Fibroblast of skin of right biceps (primary cell): ENCODE measurements at regions not wholly inside any gene's neighbourhood (a gene's known extent, or its start where the extent isn't known, plus 50 kb on each side); places are given as distances from the start of the nearest gene placed in this dataset.

Source experiments
- DNase-seq: peaks from one replicate; pipeline ENCODE4 v3.0.0-alpha.2; 2013

DNA sequence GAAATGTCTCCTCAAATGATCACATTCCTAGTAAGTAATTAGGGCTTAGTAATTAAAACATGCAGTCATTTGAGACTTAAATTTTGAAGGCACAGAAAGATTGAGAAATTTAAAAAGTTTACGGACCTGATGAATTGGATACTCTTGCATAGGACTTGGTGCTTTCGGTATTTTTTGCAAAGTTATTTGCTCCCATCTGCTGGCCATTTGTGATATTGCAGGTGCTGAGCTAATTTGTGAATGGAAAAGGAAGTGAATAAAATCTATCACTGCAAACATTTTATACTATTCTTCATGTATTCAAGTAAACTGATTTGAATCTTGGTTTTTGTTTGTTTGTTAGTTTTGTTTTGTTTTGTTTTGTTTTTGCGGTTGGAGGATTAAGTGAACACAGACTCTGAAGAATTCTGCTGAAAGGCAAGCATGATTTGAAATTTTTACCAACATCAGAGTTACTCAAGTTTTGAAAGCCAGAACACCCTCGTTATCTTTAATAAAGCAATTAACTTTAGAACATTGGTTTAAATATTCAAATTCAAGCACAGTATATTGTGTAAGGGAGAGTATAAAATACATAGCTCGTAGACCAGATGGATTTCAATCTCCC, 689.5 kb upstream of the RBFOX1 start:
- DNase-seq, result peak; percentile 36

DNA sequence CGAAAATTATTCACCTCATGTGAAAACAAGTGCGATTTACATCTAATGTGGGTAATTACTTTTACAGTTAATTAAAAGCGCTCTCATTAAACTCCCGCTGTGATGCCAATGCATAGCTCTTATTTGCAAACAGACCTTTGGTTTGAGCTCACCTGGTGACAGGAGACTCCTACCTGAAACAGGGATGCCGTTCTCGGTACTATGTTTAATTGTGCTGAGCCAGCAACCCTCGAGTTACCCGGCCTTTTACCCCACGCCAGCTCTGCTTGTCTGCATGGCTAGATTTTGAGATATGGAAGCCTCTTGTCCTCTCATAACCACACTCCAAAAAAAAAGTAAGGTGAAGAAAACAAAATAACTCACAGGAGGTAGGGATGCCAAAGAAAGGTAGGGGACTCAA, 690.4 kb upstream of the RBFOX1 start:
- no peak for DNase-seq

DNA sequence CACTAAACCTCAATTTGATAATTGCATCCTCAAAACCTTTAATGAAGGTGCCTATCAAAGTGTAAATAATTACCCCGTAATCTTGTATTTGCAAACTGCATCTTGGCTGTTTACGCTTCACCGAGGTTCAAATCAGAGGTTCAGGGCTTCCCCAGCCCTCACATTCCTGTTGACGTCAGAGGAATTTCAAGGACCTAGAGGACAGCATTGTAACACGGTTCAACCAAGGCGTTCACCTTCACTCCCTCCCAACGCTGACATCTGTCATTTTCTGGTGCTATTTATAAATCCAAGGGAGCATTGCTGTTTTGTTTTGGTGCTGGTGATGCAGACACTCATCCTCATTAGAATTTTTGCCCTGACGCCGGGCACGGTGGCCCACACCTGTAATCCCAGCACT, 691.6 kb upstream of the RBFOX1 start:
- DNase-seq, result no peak

DNA sequence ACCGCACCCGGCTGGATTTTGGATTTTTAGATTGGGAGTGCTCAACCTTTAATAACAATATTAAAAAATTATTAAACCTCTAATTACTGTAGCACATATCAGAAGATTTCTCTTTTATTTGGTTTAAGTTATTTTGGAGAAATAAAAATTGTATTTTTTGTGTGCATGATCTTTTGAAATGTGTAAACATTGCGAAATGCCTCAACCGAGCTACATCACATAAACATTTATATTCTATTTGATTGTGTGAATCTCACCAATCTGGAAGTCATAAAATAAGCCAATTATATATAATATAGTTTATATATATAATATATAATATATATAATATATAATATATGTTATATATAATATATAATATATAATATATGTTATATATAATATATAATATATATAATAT, 696.2 kb upstream of the RBFOX1 start:
- DNase-seq, result no peak

DNA sequence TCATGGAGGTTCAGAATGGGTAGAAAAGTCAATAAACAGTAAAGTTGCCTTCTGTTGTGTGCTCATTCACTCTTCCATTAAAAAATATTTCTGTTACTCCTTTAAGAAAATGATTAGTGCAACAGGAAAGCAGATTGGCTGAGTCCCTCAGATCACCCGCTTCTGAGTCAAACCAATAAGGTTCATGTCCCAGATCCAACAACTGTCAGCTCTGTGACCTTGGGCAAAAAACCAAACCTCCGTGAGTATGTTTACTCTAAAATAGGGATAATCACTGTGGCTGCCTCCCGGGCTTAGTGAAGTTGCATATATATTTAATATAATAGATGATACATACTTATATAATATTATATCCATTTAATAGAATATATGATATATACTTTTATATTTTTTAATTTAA, 698.5 kb upstream of the RBFOX1 start:
- no peak for DNase-seq

DNA sequence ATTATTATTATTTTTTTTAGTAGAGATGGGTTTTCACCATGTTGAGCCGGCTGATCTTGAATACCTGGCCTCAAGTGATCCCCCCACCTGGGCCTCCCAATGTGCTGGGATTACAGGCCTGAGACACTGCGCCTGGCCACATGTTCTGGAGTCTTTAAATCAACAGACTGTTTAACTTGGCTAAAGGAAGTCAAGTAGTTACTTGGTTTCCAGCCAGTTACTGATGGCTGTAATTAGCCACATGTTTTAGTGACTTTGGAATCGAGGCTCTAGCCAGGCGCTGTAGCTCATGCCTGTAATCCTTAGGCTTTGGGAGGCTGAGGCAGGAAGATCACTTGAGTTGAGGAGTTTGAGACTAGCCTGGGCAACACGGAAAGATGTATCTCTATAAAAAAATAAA, 699.2 kb upstream of the RBFOX1 start:
- DNase-seq, result no peak

DNA sequence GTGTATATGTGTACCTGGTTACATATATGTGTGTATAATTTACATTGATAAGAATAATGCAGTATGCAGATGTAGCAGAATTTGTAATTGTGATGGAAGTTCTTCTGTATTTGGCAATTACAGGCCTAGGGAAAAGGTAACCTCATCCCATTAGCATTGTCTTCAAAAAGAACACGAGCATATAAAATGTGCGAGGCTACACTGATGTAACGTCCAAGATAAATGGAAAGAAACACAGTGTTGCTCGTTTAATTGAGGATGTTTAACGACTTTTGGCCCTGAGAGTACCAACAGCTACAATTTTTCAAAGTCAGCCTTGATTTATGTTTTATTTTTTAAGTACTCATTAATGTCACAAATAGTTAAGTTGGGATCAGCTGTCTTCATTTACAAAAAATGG, 703.5 kb upstream of the RBFOX1 start:
- no peak for DNase-seq

DNA sequence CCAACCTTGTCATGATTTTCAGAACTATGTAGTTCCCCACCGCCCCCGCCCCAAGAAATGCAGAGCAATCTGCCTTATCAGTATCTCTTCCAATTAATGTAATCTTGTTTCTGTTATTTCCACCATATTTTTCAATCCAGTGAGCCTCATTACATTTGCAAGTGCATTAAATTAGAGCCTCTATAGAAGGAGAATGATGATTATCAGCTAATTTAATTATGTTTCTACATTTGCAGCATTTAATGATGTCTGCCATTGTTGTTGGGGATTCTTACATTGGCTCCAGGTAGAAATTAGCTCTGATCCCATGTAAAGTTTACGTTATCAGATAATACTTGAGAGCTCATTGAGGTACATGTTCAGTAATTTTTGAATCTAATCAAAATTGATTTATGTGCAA, 707.0 kb upstream of the RBFOX1 start:
- no peak for DNase-seq

DNA sequence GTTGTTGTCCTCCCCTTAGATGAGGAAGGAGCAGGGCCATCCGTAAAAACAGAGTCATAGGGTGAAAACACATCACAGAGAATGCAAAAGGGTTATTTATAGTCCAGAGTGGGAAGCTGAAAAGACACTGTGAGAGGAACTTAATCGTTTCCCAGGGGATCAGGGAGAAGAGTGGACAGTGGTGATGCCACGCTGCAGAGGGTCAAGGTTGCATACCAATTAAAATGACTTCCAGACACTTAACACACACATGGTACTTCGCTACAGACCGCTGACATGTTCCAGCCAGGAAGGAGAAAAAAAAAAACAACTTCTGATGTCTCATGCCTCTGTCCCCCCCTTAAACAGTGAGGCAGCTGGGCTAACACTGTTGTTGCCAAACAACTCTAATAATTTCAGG, 713.8 kb upstream of the RBFOX1 start:
- DNase-seq, result no peak

DNA sequence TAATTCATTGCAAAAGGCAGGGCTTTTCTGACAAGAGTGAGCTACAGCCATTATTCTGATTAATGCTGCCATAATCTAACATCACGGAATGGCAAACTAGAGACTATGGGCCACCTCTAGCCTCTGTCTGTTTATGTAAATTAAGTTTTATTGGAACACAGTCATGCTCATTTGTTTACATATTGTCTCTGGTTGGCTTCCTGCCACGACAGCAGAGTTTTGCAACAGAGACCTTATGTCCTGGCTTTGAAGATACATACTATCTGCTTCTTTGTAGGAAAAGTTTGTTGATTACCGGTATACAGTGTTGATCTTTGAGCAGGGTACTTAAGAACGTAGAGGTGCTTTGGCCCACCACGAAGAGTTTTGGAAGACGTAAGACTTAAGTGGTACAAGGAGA, 715.9 kb upstream of the RBFOX1 start:
- DNase-seq, result no peak

DNA sequence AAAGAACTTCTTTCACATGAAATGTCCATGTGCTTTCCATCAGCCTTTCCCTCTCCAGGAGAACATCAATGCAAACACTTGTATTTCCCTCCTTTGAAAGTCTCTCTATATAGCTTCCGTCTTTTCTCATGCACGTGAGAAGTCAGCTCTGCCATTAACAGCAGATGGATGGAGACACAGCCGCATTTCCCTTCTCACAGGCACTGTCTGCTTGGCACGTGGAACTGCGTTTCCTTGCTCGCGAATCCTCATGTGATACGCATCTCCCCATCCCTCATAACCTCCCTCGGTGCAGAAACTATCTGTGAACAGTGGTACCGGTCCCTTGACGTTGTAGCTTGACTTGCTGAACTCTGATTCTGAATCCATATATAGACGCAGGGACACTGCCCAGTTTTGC, 717.0 kb upstream of the RBFOX1 start:
- no peak for DNase-seq

DNA sequence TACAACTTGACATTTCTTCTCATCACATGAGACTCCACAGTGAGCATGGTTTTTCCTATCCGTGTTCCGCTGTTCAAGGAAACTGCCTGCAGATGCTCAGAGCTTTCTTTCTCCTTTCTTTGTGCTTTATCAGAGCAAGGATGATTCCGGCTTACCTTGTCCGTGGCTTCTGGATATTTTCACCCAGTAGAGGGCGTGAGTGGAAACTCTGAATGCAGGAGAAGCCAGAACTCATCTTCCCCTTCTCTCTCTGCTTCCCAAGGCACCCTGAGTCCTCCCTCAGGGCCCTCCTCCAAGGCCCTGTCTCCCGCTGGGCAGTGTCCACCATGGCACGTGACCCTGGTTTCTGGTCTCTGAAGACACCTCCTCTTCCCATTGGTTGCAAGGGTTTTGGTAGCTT, 721.1 kb upstream of the RBFOX1 start:
- DNase-seq, result no peak

DNA sequence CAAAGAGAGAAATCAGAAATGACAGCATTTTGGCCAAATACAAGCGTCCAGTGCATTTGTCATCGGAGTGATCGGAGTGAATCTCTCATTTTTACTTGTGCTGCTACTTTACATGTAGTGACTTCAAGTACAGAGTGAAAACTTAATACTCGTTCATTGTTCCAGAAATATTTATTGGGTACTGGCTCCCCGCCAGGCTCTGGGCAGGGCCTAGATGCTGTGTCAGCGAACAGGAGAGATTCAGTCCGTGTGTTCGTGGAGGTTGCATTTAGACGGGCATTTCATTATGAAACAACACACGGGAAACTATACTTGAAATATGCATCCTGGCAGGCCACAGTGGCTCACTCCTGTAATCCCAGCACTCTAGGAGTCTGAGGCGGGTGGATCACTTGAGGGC, 727.2 kb upstream of the RBFOX1 start:
- no peak for DNase-seq

DNA sequence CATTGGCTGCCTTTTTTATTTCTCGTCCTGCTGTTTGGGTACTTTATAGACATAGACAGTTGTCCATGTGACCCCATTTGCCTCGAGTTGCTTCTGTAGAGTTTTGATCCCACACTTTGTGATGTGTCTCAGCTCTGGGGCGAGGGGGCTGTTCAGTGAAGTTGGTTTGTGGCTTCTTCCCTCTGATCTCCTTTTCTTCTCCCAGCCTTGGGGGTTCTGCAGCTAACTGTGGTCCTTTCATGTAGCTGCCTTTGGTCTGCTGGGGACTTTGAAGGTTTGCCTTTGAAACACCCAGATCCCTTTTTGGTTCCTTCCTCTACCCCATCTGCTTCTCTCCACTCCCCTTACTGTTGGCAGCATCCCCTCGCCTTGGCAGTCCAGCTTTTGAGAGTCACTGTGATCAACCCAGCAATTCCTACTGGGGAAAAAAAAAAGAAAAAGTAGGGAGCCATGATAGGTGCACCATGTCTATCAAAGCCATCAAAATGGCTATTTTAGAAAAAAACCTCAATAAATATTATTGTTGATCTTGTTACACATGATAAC, 728.8 kb upstream of the RBFOX1 start:
- no peak for DNase-seq

DNA sequence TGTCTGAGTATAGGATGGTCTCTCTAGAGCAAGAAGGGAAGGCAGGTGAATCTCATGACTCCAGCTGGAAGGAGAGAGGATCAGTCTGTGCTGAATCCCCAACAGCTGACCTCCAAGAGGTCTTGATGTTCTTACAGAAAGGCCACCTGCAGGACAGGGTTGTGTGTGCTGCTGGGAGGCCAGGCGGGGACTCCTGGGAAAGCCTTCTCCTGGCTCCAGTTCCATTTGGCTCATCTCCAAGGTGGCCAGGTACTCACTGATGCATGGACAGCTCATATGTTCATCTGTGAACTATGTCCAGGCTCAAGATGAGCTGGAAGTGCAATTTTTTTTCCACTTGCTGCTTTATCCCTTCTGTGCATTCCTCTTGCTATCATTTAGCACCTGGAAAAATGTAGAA, 730.2 kb upstream of the RBFOX1 start:
- DNase-seq, result no peak

DNA sequence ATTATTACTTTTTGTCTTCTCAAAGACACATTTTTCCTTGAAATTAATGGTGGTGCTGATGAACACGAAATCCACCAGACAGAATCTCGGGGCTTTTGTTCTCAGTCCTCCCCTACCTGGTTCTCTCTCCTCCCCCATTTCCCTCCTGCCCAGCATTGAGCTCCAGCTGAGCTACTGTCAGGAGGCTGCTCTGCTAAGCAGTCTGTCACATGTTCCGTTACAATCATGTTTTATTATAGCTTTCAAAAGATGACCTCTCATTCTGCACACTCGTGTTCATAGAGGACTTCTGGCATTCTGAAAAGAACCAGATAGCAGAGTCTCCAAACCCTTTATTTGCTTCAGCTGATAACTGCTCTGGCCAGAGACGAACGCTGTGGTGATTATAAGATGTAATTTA, 732.5 kb upstream of the RBFOX1 start:
- no peak for DNase-seq

DNA sequence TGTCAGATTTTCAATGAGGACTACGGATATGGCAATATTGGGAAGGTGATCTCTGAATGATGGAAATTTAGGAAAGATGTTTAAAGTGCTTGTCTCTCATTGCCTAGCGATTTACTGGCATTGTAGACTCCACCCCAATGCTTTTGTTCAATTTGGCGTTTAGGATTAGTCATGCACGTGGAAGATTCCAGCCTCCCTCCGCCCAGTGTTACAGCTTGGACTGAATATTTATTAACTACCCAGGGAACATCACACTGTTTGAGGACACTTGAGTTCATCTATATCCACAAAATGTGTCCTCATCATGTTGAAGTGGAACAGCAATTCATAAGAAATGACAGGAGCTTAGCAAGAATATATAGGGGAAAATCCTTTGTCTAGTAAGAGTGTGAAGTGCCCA, 738.8 kb upstream of the RBFOX1 start:
- no peak for DNase-seq

DNA sequence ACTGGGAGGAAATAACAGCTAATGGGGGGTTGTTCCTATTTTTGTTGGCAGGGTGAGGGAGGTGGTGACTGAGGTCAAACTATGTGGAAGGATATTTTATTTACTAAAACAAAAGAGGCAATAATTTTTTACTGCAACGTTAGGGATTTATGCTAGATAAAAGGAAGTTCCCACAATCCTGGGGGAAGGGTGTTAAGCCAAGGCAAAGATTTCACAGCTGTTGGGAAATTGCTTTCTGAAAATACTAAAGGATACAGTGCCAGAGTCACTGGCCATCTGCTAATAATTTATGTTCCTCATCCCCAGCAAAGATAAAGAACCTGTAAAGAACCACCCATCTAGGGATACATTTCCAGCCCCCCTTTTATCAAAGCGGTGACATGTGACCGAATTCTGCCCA, 756.0 kb upstream of the RBFOX1 start:
- no peak for DNase-seq

DNA sequence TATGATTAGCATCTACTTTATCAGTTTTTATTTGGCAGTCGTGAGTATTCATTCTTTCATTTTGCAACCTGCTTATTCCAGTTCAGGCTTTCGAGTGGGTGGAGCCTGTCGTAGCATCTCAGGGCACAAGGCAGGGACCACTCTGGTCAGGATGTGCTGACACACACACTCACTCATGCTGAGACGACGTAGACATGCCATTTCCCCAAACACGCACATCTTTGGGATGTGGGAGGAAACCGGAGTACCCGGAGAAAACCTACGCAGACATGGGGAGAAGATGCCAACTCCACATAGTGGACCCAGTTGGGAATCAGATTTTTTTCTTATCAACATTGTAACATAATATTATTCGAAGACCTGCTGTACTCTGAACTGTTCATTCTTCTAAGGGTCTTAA, 756.5 kb upstream of the RBFOX1 start:
- no peak for DNase-seq

DNA sequence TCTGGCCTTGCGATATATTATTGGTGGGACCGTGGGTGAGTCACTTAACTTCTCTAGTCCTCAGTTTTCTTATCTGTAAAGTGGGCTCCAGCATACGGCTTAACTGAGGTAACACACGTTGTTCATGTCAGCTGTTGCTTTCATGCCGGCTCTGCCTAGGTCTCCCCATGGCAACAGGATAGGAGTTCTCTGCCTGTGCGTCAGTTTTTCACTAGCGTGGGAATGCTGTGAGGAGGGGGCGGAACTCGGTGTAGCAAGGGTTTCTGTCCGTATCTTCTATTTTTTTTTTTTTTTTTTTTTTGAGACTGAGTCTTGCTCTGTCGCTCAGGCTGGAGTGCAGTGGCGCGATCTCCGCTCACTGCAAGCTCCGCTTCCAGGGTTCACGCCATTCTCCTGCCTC, 758.5 kb upstream of the RBFOX1 start:
- no peak for DNase-seq

DNA sequence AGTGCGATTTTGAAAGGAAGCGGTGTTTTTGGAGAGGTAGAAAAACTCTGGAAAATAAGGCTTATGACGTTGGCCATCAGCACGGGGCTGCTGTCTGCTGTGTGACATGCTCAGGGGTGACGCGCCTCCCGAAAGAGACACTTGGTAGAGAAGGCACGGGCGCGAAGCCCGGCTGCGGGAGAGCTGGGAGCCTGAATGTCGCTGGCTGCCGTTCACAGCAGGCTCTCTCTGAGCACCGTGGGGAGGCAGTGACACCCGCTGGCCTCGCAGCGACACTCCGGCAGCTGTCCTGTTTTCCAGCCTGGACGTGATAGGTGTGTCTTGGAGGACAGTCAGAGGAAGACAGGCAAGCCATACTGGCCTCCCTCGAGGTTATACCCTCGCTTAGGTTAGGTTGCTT, 759.1 kb upstream of the RBFOX1 start:
- DNase-seq, result no peak

DNA sequence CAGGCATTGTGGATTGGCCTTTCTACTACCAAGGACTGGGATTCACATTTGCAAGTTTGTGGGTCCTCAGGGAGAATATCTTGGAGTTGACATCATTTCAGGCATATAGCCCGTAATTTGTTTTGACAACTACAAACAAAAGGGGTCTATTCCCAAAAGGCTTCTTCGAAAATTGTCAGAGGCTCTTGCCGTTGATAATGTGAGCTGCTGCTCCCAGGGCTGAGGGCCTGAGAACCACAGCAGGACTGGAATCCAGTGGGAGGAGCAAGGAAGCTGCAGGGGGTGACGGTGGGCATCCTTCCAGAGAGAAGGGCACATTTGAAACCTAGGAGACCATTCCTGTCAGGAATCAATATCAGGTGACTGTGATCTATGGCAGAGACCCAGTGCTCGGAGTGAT, 761.6 kb upstream of the RBFOX1 start:
- no peak for DNase-seq

DNA sequence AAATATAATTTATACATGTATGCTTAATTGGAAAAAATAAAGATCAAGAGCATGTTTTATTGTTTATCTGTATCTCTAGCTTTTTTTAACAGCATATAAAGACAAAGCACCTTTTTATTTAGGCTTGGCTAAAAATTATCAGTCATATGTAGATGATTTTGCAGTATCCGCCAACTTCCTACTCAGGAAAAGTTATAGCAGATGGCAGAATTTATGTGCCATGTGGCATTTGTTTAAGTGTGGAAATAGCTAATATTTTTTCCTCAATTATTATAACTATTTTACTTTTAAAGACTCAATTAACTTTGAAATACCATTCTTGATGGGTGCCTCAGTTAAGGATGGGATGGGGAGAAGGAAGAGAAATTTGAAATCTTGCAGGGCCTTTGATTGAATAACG, 762.1 kb upstream of the RBFOX1 start:
- DNase-seq, result no peak

DNA sequence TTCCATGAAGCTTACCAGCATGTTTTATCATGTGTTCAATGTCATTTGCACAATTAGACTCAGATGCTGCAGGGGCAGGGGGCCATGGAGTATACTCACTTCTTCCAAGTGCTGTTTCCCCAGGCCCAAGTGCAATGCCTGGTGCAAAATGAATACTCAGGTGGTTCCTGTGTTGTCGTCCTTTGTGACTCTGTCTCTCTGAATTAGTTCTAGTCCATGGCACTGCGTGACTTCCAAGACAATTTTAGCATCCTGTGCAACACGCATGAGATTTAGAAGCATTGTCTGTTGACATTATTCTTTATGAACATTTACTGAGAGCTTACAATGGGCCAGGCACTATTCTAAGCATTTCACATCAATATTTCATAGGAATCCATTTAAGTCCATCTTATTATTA, 769.7 kb upstream of the RBFOX1 start:
- DNase-seq, result no peak

DNA sequence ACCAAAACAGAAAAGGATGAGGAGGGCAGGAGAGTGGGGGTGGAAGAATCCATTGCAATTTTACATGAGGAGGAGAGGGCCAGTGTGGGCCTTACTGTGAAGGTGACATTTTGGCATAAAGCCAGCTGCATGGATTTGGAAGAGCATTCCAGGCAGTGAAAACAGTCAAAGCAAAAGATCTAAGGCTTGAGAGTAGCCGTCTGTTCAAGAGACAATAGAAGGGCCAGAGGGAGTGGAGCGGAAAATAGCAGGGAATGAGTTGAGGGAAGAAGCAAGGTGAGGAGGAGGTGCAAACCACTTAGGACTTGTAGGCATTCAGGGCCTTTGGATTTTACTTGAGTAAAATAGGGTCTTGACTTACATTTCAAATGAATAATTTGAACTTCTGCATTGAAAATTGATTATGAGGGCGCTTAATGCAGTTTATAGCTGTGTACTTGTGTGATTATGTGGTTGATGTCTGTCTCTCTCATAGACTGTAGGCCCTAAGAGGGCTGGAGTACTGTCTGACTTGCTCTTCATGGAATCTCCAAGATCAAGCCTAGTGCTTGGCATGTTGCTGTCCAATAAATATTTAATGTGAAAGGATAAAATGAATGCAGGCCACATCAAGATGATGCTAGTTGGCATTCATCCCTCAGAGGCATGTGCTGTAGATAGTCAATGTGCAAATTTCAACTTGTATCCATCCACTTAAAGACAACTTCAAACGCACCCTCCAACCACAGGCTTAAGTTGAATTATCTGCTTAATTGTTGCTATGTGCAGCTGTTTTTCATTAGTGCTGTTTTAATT, 772.1 kb upstream of the RBFOX1 start:
- no peak for DNase-seq
